ENCODE measurements at regions not wholly inside any gene's neighbourhood (a gene's known extent, or its start where the extent isn't known, plus 50 kb on each side); places are given as distances from the start of the nearest gene placed in this dataset.
A peak's percentile ranks its signal among the peaks of the same experiment; 100 is the strongest.
"Not testable (repeated sequence)": the region's sequence is repeated elsewhere in the genome, so short reads cannot be mapped to it uniquely, and the experiment has no call there.

- DNase-seq (ENCODE audit: low spot score): no peak
These were observed 188.9 kb downstream of the RRAGC start for GRCh38 chr1:38670544-38671122.

- DNase-seq (ENCODE audit: low spot score): no peak
These were observed 191.9 kb downstream of the RRAGC start for GRCh38 chr1:38667626-38668025.

DNA sequence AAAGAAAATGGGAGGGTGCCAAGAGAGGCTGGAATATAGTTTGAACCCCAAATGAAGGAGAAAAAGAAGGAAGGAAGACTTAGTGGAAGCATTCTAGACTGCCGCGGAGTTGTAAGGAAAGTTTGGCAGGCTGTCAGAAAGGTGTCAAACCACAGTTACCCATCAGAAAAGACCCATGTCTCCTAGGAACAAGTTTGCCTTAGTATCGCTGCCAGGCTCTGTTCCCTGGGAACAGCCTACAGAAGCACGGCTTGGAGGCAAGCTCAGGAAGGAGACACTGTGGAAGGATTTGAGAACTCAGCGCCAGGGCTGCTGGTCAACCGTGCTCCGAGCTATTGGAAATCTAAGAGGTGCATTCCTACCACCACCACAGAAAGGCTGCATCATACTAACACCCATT lies 197.4 kb downstream of the RRAGC start:
- DNase-seq (ENCODE audit: low spot score): no peak

GRCh38 chr1:38658883-38659282 lies 200.7 kb downstream of the RRAGC start:
- DNase-seq (ENCODE audit: low spot score): no peak

DNA sequence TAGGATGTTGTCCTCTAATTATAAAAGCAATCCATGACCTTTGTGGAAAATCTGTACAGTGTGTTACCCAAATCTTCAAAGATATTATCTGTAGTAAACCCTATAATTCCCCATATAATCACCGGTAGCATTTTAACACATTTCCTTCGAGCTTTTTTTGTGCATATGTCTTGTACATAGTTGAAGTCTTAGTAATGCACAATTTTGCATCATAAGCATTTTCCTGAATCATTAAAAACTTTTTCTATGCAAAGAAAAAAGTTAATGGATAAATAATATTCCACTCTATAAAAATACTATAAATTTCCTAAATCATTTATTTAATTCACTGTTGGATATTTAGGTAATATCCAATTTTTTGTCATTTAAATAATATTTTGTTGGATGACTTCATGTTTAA lies 201.7 kb downstream of the RRAGC start:
- no peak for DNase-seq (ENCODE audit: low spot score)

DNA sequence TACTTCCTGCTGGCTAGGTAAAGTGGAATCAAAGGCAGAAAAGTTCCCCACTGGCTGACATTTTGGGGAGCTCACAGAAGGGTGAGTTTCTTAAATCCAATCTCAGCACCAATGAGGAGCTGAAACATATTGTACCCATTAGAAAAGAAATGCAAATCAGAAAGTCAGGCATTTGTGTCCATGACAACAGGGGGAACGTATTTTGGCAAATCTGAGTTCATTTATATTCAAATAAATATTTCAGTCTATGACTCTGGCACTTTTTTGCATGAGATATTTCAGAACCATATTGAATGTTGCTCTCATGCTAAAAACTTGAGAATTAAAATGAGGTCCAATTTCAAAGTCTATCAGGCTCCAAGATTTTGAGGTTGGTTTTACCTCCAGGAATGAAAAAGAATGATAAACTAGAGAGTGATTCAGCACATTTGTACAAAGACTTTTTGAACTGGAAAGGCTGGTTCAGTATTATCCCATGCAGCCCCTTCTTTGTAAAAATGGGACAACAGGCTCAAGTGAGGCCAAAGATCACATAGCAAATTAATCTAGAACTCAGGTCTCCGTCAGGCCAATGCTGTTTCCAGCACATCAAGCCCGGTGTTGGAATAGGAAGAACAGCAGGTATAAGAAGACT lies 202.2 kb downstream of the RRAGC start:
- no peak for DNase-seq (ENCODE audit: low spot score)

DNA sequence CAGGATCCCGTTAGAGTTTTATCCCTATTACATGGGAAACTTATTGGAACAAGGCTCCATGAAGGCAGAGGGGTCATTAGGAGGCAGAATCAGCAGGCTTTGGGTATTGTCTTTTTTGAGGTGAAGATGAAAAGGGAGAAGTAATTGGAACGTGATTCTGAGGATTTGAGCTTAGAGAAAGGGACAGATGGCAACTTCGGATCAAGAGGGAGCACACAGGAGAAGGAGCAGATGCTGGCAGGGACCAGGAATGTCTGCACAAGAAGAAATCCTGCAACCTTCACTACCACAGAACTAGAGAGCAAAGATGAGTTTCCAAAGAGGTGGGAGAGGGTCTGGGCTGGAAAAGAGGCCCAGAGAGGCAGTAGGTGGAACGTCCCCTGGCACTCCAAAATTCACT lies 202.8 kb downstream of the RRAGC start:
- no peak for DNase-seq (ENCODE audit: low spot score)

GRCh38 chr1:38652217-38652616 lies 207.4 kb downstream of the RRAGC start:
- no peak for DNase-seq (ENCODE audit: low spot score)

DNA sequence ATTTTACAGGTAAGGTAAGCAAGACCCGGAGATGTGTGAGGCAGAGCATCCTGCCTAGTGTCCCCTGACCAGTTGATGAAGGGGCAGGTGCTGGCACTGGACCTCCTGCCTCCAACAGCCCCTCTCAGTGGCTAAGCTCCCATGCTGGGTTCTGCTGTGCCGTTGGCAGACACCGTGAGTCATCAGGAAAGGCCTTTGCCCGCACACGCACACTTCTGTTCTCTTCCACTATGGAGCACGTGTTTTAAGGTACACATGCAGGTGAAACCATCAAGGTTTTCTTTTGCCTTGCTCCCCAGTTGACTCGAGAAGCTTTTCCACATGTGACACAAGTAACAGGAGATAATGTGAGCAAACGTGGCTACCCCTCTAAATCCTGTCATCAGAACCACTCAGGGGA lies 207.9 kb downstream of the RRAGC start:
- no peak for DNase-seq (ENCODE audit: low spot score)

DNA sequence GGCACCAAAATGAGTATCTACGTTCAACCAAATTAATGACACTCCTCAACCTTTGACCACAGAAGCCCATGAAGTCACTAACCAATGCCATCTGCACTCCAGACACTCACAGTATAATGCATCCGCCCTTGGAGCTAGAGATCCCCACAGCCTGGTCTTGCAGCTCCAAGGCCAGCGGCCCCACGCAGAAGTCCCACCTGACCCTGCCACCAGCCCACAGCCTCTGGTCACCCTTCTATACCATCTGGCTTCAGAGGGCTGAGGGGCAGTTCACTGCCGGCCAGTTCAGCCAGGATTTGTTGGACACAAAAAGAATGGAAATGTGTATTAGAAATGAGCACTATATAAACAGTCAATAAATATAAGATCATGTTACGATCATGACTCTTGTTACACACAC lies 211.2 kb downstream of the RRAGC start:
- DNase-seq (ENCODE audit: low spot score): no peak

- not testable (repeated sequence) for DNase-seq (ENCODE audit: low spot score)
These were observed 212.2 kb downstream of the RRAGC start for GRCh38 chr1:38647341-38647740.

- DNase-seq (ENCODE audit: low spot score): no peak
These were observed 215.5 kb downstream of the RRAGC start for GRCh38 chr1:38644092-38644491.

DNA sequence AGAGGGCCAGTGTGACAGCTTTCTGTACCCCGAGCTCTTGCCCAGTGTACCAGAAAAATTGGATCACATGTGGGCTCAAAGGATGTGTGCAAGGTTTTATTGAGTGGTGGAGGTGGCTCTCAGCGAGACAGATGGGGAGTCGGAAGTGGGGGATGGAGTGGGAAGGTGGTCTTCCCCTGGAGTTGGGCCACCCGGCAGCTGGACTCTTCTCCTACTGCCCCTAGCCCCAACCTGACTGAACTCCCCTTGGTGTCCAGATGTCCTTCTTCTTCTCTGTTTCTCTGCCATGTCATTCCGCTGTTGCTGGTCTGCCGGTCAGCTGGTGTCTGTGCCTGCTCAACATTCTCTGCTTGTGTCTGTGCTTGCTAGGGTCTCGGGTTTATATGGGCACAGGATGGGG lies 217.9 kb downstream of the RRAGC start:
- no peak for DNase-seq (ENCODE audit: low spot score)

GRCh38 chr1:38640371-38640770 lies 219.2 kb downstream of the RRAGC start:
- no peak for DNase-seq (ENCODE audit: low spot score)

DNA sequence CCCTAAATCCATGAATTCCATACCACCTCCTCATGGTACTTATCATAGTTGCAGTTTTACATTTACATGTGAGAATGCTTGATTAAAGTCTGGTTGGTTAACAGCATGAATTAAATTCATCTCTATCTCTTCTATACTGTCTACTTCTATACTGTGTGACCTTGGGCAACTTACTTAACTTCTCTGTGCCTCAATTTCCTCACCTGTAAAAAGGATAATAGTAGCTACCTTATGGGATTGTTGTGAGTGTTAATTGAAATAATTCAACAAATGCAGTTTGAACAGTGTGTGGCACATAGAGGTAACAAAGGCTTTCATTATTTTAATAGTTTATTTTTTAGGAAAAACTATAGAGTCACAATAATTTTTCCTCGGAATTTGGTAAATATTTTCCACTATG lies 231.3 kb downstream of the RRAGC start:
- DNase-seq (ENCODE audit: low spot score): no peak

DNA sequence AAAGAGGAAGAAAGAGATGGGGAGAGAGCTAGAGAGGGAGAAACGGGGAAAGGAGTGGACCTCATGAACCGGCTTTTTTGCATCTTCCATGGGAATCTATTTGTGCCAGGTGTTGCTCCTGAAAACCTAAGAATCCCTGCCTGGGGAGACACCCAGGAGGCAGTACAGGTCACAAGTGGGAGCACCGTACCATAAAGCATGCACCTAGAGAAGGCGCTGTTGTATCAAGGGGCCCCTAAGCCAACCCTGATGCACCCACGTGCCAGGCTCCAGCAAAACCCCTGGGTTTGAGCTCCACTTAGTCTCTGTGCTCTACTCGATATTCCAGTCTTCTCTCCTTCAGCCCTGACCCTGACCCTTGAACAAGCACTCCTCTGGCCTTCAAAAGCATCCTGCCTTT lies 233.6 kb downstream of the RRAGC start:
- DNase-seq (ENCODE audit: low spot score): no peak

- DNase-seq (ENCODE audit: low spot score): no peak
These were observed 235.1 kb downstream of the RRAGC start for GRCh38 chr1:38624336-38625039.

- no peak for DNase-seq (ENCODE audit: low spot score)
These were observed 236.0 kb downstream of the RRAGC start for GRCh38 chr1:38623529-38623928.

- no peak for DNase-seq (ENCODE audit: low spot score)
These were observed 237.4 kb downstream of the RRAGC start for GRCh38 chr1:38622197-38622596.

GRCh38 chr1:38616846-38617245 lies 242.7 kb downstream of the RRAGC start:
- no peak for DNase-seq (ENCODE audit: low spot score)

DNA sequence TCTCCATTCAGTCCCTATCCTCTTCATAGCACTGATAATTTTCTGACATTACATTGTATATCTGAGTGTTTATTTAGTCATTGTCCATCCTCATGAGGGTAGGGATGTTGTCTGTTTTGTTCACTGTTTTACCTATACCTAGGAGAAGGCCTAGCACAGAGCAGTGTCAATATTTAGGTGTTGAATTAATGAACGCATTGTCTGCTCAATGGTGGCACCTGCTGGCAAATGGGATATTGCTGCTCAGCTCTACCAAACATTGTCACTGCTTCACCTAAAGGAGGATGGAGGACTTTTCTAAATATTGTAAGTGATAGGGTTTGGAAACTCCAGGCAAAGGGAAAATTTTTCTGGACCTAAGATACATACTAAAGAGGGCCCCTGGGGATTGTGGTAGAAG lies 243.9 kb downstream of the RRAGC start:
- DNase-seq (ENCODE audit: low spot score): peak; percentile 17

- DNase-seq (ENCODE audit: low spot score): no peak
These were observed 244.7 kb downstream of the RRAGC start for GRCh38 chr1:38614861-38615260.

DNA sequence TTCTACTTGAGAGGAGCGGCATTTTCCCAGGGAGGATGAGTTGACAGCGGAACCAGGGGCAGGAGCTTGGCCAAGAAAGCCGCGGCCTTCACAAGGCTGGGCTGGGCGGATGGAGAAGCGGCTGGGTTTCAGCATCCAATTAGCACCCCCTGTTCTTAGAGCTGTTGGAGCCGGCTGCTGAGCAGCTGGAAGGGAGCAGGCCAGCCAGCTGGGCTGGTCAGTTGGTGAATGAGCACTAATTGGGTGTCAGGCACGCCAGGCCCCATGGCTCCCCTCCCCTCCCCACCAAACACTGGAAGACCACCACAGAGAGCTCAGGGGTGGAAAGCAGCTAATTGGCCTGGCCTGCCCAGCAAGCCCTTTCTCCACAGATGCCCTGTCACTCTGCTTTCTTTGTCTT lies 245.6 kb downstream of the RRAGC start:
- DNase-seq (ENCODE audit: low spot score): no peak

Data from HT-29 (cell line).